ENCODE measurements at regions not wholly inside any gene's neighbourhood (a gene's known extent, or its start where the extent isn't known, plus 50 kb on each side); places are given as distances from the start of the nearest gene placed in this dataset.
"Not testable (repeated sequence)": the region's sequence is repeated elsewhere in the genome, so short reads cannot be mapped to it uniquely, and the experiment has no call there.

DNA sequence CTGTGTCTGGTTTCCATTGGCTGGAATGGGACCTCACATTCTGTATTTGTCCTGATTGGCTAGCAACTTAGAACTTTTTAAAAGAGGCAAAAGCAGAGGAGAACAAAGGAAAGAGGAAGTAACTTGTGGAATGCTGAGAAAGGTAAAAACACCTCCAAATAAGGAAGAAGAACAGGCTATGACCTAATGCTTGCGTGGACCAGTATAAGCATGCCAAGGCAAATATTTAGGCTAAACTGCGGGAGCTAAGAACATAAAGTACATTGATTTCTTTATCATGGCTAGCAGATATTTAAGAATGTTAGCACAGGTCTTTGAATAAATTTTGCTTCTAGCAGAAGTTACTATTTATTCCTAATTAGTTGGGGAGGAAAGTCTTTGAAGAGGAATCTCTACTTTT lies 59.5 kb upstream of the MAP10 start:
- TF ChIP-seq EZH2 (IDR thresholded peaks at IDR 0.05; ENCODE audit: insufficient read depth, poor library complexity, severe bottlenecking); EZH2phosphoT487 (IDR thresholded peaks at IDR 0.05; ENCODE audit: insufficient read depth, low read depth): not testable (repeated sequence)
